GM23338 (cell line): ENCODE measurements at regions not wholly inside any gene's neighbourhood (a gene's known extent, or its start where the extent isn't known, plus 50 kb on each side); places are given as distances from the start of the nearest gene placed in this dataset.

Experiments used
- ATAC-seq: fragments of 200-7000 bp; cut with Tn5 transposase; 3 replicates; pipeline ENCODE4 v1.9.1; 2020
- DNase-seq: peaks from one replicate; pipeline ENCODE4 v3.0.0-alpha.2; 2015; ENCODE audit warnings: low spot score
- H2AFZ ChIP-seq: fragments of 200-600 bp; sonication (generic); 2 replicates; pipeline ENCODE4 v1.8.0; 2016; ENCODE audit warnings: antibody characterized with exemption, mild to moderate bottlenecking, moderate library complexity
- H3F3A ChIP-seq: fragments of 200-600 bp; sonication (generic); replicated peaks from 2 replicates; pipeline ENCODE4 v1.8.0; 2017; ENCODE audit warnings: antibody characterized with exemption, mixed run types, low read depth
- H3K27ac ChIP-seq: fragments of 200-600 bp; sonication (generic); 2 replicates; pipeline ENCODE4 v1.6.1; 2016; ENCODE audit warnings: low read depth
- H3K27me3 ChIP-seq: fragments of 200-600 bp; sonication (generic); 2 replicates; pipeline ENCODE4 v1.8.0; 2016; ENCODE audit warnings: mild to moderate bottlenecking, mixed run types, moderate library complexity; ENCODE audit not compliant: insufficient read depth
- H3K36me3 ChIP-seq: fragments of 200-600 bp; sonication (generic); 2 replicates; pipeline ENCODE4 v1.8.0; 2016; ENCODE audit warnings: mild to moderate bottlenecking; ENCODE audit not compliant: insufficient read depth
- H3K4me1 ChIP-seq: fragments of 200-600 bp; sonication (generic); 2 replicates; pipeline ENCODE4 v1.8.0; 2016; ENCODE audit warnings: mild to moderate bottlenecking, moderate library complexity; ENCODE audit not compliant: insufficient read depth
- H3K4me2 ChIP-seq: fragments of 200-600 bp; sonication (generic); 2 replicates; pipeline ENCODE4 v1.7.1; 2017; ENCODE audit warnings: mixed run types
- H3K4me3 ChIP-seq: fragments of 200-600 bp; sonication (generic); 2 replicates; pipeline ENCODE4 v1.6.1; 2016; ENCODE audit warnings: mixed run types
- H3K79me2 ChIP-seq: fragments of 200-600 bp; sonication (generic); replicated peaks from 2 replicates; pipeline ENCODE4 v1.8.0; 2017; ENCODE audit warnings: mild to moderate bottlenecking; ENCODE audit not compliant: insufficient read depth
- H3K9me2 ChIP-seq: fragments of 200-600 bp; sonication (generic); 2 replicates; pipeline ENCODE4 v1.8.0; 2017; ENCODE audit not compliant: insufficient read depth
- H4K20me1 ChIP-seq: fragments of 200-600 bp; sonication (generic); replicated peaks from 2 replicates; pipeline ENCODE4 v1.8.0; 2017; ENCODE audit warnings: mild to moderate bottlenecking; ENCODE audit not compliant: insufficient read depth
- H3K27ac Mint-ChIP-seq: 2 replicates; pipeline ENCODE4 v1.8.0; 2020; ENCODE audit warnings: inconsistent platforms, mild to moderate bottlenecking, moderate library complexity, mixed read lengths
- H3K27me3 Mint-ChIP-seq: 3 replicates; pipeline ENCODE4 v1.8.0; 2022; ENCODE audit warnings: low read depth, mild to moderate bottlenecking, moderate library complexity, mixed read lengths, inconsistent platforms; ENCODE audit not compliant: insufficient read depth, poor library complexity
- H3K36me3 Mint-ChIP-seq: 3 replicates; pipeline ENCODE4 v1.8.0; 2021; ENCODE audit warnings: low read depth, mild to moderate bottlenecking, inconsistent platforms, moderate library complexity, mixed read lengths
- H3K4me1 Mint-ChIP-seq: 3 replicates; pipeline ENCODE4 v1.8.0; 2020; ENCODE audit warnings: mild to moderate bottlenecking, inconsistent platforms, mixed read lengths
- H3K4me3 Mint-ChIP-seq: 3 replicates; pipeline ENCODE4 v1.8.0; 2021; ENCODE audit warnings: moderate library complexity, mild to moderate bottlenecking, inconsistent platforms, mixed read lengths
- H3K9me3 Mint-ChIP-seq: 3 replicates; pipeline ENCODE4 v1.8.0; 2020; ENCODE audit warnings: moderate library complexity, mild to moderate bottlenecking, inconsistent platforms, mixed read lengths
- EZH2phosphoT487 ChIP-seq: fragments of 200-600 bp; sonication (generic); IDR thresholded peaks from one replicate; pipeline ENCODE4 v1.8.1; 2018; ENCODE audit warnings: antibody characterized with exemption; ENCODE audit not compliant: unreplicated experiment
- JUNB ChIP-seq: IDR thresholded peaks from one replicate; pipeline ENCODE4 v1.6.1; 2016; ENCODE audit warnings: antibody characterized with exemption; ENCODE audit not compliant: unreplicated experiment
- NANOG ChIP-seq: IDR thresholded peaks from 2 replicates; pipeline ENCODE4 v1.6.1; 2016; ENCODE audit warnings: antibody characterized with exemption, borderline replicate concordance
- POLR2AphosphoS5 ChIP-seq: IDR thresholded peaks from 2 replicates; pipeline ENCODE4 v1.6.1; 2016; ENCODE audit warnings: antibody characterized with exemption, low read depth
- REST ChIP-seq: IDR thresholded peaks from one replicate; pipeline ENCODE4 v1.6.1; 2018; ENCODE audit warnings: antibody characterized with exemption; ENCODE audit not compliant: unreplicated experiment
- STAT1 ChIP-seq: IDR thresholded peaks from one replicate; pipeline ENCODE4 v1.6.1; 2016; ENCODE audit warnings: antibody characterized with exemption; ENCODE audit not compliant: unreplicated experiment
- ZNF114 ChIP-seq: fragments of 250-450 bp; sonication (Bioruptor Pico); IDR thresholded peaks from 2 replicates; pipeline ENCODE4 v1.5.0; 2020; ENCODE audit warnings: mild to moderate bottlenecking, moderate library complexity
- ZNF462 ChIP-seq: fragments of 250-450 bp; sonication (Bioruptor Pico); IDR thresholded peaks from 2 replicates; pipeline ENCODE4 v1.5.0; 2020; ENCODE audit warnings: mild to moderate bottlenecking, moderate library complexity

GRCh38 chr4:79134767-79135166 lies 191.1 kb downstream of the NAA11 start (continued):
- TF ChIP-seq REST (no peak), POLR2AphosphoS5 (no peak), STAT1 (no peak), NANOG (no peak), JUNB (no peak), ZNF114 (CRISPR knock-in tag) (no peak)

- H3K4me3 ChIP-seq = no peak overlapping the region
- H4K20me1 ChIP-seq = no peaks in the 10 kb centered on the region
- no peak overlapping the region for H3K4me2 ChIP-seq
- Mint-ChIP-seq H3K27me3 (peaks cover 1% of the 10 kb centered on the region), H3K36me3 (no peaks in the 10 kb centered on the region), H3K27ac (no peak overlapping the region), H3K9me3 (no peaks in the 10 kb centered on the region), H3K4me1 (no peaks in the 10 kb centered on the region), H3K4me3 (no peak overlapping the region)
- TF ChIP-seq EZH2phosphoT487 (no peak), POLR2AphosphoS5 (no peak)
- no peaks in the 10 kb centered on the region for H3F3A ChIP-seq
- no peak overlapping the region for H3K27ac ChIP-seq
- H3K79me2 ChIP-seq = no peaks in the 10 kb centered on the region
- peaks cover 6% of the 10 kb centered on the region; the same call in 1 of the 2 replicates for H3K9me2 ChIP-seq
- H3K36me3 ChIP-seq = no peaks in the 10 kb centered on the region
- no peak overlapping the region for H2AFZ ChIP-seq
- no peak for ATAC-seq
- no peaks in the 10 kb centered on the region for H3K4me1 ChIP-seq
- H3K27me3 ChIP-seq = no peaks in the 10 kb centered on the region
- no peak for DNase-seq
These were observed 193.0 kb downstream of the NAA11 start for GRCh38 chr4:79132826-79133225.

- H3F3A ChIP-seq = no peaks in the 10 kb centered on the region
- ATAC-seq (no peak), DNase-seq (no peak)
- H3K4me1 ChIP-seq = no peaks in the 10 kb centered on the region
- no peak for TF ChIP-seq POLR2AphosphoS5
- no peak for TF ChIP-seq ZNF462
- H3K27me3 ChIP-seq = no peaks in the 10 kb centered on the region
- Mint-ChIP-seq H3K27ac (no peak overlapping the region), H3K4me1 (no peaks in the 10 kb centered on the region), H3K27me3 (peaks cover 4% of the 10 kb centered on the region), H3K36me3 (peaks cover 19% of the 10 kb centered on the region; the same call in 2 of the 3 replicates), H3K9me3 (peaks cover 56% of the 10 kb centered on the region), H3K4me3 (no peak overlapping the region)
- peaks cover 4% of the 10 kb centered on the region; the same call in 1 of the 2 replicates for H3K9me2 ChIP-seq
- H3K79me2 ChIP-seq = no peaks in the 10 kb centered on the region
- no peak overlapping the region for H3K4me3 ChIP-seq
- peaks cover 9% of the 10 kb centered on the region for H3K36me3 ChIP-seq
- H3K4me2 ChIP-seq = no peak overlapping the region
- H2AFZ ChIP-seq = no peak overlapping the region
- no peaks in the 10 kb centered on the region for H4K20me1 ChIP-seq
- H3K27ac ChIP-seq = no peak overlapping the region
These were observed 182.7 kb upstream of the PAQR3 start for GRCh38 chr4:79121875-79122358.
